ENCODE measurements at regions not wholly inside any gene's neighbourhood (a gene's known extent, or its start where the extent isn't known, plus 50 kb on each side); places are given as distances from the start of the nearest gene placed in this dataset.

GRCh38 chr3:56988458-56989168, 71.9 kb upstream of the SPATA12 start:
- Histone ChIP-seq H3K27ac (ENCODE audit: low read depth, low read length) (no peak overlapping the region), H3K36me3 (ENCODE audit: control insufficient read depth in 1 of 2, insufficient read depth in 2 of 2, low read length in 2 of 2) (no peaks in the 10 kb centered on the region), H3K9me2 (ENCODE audit: insufficient read depth) (no peaks in the 10 kb centered on the region), H3K4me1 (ENCODE audit: control insufficient read depth in 1 of 2, insufficient read depth in 2 of 2, low read length in 2 of 2) (no peaks in the 10 kb centered on the region), H2AFZ (ENCODE audit: low read depth, low read length, poor library complexity, severe bottlenecking) (no peak overlapping the region), H3K9ac (ENCODE audit: low read length) (no peak overlapping the region), H4K20me1 (ENCODE audit: insufficient read depth) (no peaks in the 10 kb centered on the region), H3K27me3 (ENCODE audit: insufficient read depth, low read length) (no peaks in the 10 kb centered on the region), H3K9me3 (ENCODE audit: control insufficient read depth in 1 of 2, insufficient read depth in 1 of 2, low read depth in 1 of 2, low read length in 2 of 2) (no peaks in the 10 kb centered on the region), H3K4me3 (replicated peaks in 1 of 2; ENCODE audit: low read depth in 1 of 2, low read length in 2 of 2) (no peak overlapping the region), H3K79me2 (ENCODE audit: insufficient read depth, low read length) (no peaks in the 10 kb centered on the region), H3K4me2 (ENCODE audit: low read length) (no peak overlapping the region)
- RAD21 ChIA-PET (ENCODE audit: low non-redundant PET in 1 of 2, low total read pairs in 2 of 2, uncharacterized antibody in 2 of 2, unreplicated experiment in 2 of 2), result interaction anchor here (0.6 to 2.2 kb wide), 7 partner anchors 188 to 288 kb away, joined by 3 to 21 read pairs (median 5); partner anchors contain the start of gene ARHGEF3 (in 1 of the 2)
- BruUV-seq (replicated peaks), result no TSS peak
- CTCF ChIA-PET, result interaction anchor here (0.7 to 4.3 kb wide), 12 partner anchors 10 to 649 kb away, joined by 3 to 63 read pairs (median 6); no protein-coding TSS in a partner anchor
- ATAC-seq (peak; percentile 90), DNase-seq (ENCODE audit: low read depth, low spot score) (peak; percentile 43)
- intact Hi-C loops (cut with micrococcal nuclease), result loop anchor here (1.0 to 5.0 kb wide), 3 partner anchors 186 to 646 kb away; no protein-coding TSS in a partner anchor
- TF ChIP-seq EGR1 (IDR thresholded peaks at IDR 0.05; ENCODE audit: low read depth), result no peak
- TF ChIP-seq, protein P1, sequence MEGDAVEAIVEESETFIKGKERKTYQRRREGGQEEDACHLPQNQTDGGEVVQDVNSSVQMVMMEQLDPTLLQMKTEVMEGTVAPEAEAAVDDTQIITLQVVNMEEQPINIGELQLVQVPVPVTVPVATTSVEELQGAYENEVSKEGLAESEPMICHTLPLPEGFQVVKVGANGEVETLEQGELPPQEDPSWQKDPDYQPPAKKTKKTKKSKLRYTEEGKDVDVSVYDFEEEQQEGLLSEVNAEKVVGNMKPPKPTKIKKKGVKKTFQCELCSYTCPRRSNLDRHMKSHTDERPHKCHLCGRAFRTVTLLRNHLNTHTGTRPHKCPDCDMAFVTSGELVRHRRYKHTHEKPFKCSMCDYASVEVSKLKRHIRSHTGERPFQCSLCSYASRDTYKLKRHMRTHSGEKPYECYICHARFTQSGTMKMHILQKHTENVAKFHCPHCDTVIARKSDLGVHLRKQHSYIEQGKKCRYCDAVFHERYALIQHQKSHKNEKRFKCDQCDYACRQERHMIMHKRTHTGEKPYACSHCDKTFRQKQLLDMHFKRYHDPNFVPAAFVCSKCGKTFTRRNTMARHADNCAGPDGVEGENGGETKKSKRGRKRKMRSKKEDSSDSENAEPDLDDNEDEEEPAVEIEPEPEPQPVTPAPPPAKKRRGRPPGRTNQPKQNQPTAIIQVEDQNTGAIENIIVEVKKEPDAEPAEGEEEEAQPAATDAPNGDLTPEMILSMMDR (IDR thresholded peaks at IDR 0.05 in 2 of 3, conservative IDR thresholded peaks at IDR 0.05 in 1 of 3; ENCODE audit: borderline replicate concordance in 1 of 3, insufficient read depth in 1 of 3, low read depth in 2 of 3, low read length in 2 of 3), result peak; percentile 53 to 90 (median 84)
- TF ChIP-seq RAD21 (IDR thresholded peaks at IDR 0.05; ENCODE audit: low read depth), result peak; percentile 94
- TF ChIP-seq, protein P2, sequence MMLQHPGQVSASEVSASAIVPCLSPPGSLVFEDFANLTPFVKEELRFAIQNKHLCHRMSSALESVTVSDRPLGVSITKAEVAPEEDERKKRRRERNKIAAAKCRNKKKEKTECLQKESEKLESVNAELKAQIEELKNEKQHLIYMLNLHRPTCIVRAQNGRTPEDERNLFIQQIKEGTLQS (IDR thresholded peaks at IDR 0.05), result no peak
- POLR2A ChIA-PET, result no interaction called here

All from HCT116 (cell line).